ACHN (cell line): ENCODE measurements at regions not wholly inside any gene's neighbourhood (a gene's known extent, or its start where the extent isn't known, plus 50 kb on each side); places are given as distances from the start of the nearest gene placed in this dataset.

ENCODE experiments used
- DNase-seq: peaks from one replicate; pipeline ENCODE4 v3.0.0-alpha.2; 2015
- in situ Hi-C: cut with HindIII; loops from 2 replicates; pipeline ENCODE4 v1.10.0; 2017; ENCODE audit warnings: low sequenced_read_pairs, low pct_ligation_motif_present, low pct_unique_long_range_greater_than_20kb

DNA sequence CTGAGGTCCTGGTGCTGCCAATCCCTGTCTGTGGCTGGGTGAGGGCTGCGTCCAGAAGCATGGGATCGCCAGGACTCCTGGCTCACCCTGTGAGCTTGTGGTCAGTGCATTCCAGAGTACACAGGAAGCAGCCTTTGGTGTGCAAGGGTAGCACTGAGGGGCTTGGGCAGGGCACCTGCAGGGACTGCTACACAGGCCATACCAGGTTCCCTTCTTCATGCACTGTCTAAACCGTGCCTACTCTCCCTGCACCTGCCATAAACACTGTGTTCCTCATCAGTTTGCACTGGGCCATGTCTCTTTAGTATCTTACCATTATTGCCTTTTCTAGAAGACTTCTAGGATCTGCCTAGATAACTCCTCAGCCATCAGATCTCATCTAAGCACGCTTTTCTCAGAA lies 72.8 kb upstream of the NKX2-2 start:
- no peak for DNase-seq
- in situ Hi-C loops: no loop called here

DNA sequence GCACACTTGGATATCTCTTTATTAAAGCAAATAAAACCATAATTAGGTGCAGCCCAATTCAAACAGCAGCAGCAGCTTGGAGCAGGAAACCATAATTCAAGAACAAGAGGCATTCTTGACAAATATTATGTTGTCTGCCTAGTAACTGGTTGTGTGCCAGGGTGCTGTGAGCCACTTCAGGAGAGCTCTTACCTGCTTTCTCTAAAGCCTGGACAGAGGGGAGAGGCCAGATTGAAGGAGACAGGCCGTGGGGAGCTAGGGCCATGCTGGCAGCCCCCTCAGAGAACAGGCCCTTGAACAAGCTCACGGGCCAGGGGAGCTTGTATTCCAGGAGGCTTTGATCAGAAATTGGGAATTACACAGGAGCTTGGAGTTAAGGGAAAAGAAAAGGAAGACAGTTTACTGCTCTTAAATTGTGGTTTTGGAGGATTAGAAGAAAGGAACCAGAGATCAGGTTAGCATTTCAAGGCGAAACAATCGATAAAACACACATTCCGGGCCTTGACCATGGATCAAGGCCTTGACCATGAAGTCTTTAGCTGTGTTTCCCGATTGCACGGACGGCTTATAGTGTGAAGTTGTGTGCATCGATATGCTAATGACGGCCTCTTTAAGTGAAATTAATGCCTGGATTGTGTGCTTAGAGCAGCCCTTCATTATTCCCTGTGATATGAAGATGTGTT lies 69.8 kb upstream of the NKX2-2 start:
- in situ Hi-C loops: no loop called here
- DNase-seq: no peak

DNA sequence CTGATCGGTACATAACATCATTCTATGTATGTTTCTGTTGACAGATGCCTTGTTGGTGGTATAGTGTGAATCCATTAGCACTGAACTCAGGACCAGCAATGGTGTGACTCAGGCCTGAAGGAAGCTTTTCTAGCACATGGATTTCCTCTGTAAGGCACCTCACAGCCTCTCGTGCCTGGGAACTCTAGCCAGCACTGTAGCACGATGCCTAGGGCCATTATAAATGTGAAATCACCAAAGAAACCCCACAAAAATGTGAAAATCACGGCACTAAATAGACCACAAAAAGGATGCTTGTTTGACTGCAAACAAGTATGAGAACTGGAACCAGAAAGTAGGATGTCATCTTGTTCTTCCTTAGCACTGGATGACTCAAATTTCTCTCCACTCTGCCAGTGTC lies 63.7 kb upstream of the NKX2-2 start:
- DNase-seq: no peak
- in situ Hi-C loops: no loop called here

DNA sequence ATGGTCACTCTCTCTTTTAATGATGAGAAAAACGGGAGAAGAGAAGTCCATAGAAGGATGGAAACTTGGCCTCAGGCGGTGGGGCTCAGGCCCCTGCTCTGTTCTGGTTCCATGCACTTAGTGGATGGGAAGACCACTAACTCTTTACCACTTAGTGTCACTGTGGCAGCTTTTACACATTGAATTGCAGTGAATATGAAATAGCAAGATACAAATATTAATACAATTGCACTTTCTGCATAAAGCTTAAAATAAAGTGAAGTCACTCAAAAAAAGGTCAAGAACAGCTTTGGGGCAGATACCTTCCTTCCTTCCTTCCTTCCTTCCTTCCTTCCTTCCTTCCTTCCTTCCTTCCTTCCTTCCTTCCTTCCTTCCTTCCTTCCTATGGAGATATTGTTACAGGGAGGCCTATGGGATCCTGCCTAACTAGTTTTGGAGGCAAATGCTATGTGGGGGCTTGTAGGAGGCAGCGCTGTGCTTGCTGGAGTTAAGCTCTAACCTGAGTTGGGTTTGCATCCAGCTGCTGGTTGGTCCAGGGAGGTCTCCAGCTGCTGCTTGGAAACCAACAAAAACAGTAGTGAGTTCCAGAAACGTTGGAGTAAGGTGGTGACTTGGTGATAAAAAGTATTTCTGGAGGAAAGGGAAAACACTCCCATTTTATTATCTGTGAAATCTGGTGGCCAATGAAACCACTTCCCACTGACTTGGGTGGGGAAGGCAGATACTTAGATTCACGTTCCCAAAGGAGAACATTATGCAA lies 62.3 kb upstream of the NKX2-2 start:
- no peak for DNase-seq
- in situ Hi-C loops: no loop called here

DNA sequence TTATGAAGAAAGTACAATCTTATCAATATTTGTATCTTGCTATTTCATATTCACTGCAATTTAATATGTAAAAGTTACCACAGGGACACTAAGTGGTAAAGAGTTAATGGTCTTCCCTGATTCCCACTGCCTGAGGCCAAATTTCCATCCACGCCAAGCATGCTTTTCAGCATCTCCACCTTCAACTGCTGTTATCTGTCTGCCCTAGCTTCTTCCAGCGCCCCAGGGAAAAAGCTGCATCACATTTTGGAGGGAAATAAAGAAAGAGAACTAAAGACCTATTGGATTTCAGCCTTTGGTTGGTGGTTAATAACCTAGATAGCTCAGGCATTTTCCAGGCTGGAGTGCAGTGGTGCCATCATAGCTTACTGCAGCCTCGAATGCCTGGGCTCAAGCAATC lies 61.3 kb upstream of the NKX2-2 start:
- in situ Hi-C loops: no loop called here
- DNase-seq: no peak

DNA sequence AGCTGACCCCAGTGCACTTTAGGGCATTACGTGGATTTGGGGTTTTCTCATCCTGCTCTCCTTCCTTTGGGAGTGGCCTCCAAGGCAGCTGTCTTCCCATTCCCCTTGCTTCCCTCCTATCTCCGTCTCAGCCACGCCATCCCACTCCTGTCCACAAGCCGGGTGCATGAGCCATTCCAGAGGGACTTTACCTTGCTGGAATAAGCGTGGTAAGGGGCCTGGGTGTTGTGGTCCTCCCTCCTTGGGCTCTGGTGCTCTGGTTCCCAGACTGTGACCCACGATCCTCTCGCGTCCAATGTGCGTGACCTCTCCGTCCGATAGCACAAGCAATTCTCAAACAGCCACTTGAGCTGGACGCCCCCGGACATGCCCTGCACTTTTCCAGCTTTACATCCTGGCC lies 60.6 kb upstream of the NKX2-2 start:
- no peak for DNase-seq
- in situ Hi-C loops: no loop called here

DNA sequence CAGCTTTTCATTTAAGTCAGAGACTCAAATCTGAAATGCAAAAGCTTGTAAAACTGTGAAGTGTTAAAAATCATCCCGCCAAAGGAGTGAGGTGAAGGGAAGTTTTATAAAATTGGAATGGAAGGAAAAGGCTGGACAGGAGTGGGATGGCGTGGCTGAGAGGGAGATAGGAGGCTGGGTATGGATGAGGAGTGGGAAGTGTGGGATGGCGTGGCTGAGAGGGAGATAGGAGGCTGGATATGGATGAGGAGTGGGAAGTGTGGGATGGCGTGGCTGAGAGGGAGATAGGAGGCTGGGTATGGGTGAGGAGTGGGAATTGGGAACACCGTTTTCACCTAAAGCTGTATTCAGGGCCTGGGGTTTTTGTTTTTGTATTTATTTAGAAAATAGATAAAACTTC lies 59.4 kb upstream of the NKX2-2 start:
- in situ Hi-C loops: no loop called here
- DNase-seq: no peak

DNA sequence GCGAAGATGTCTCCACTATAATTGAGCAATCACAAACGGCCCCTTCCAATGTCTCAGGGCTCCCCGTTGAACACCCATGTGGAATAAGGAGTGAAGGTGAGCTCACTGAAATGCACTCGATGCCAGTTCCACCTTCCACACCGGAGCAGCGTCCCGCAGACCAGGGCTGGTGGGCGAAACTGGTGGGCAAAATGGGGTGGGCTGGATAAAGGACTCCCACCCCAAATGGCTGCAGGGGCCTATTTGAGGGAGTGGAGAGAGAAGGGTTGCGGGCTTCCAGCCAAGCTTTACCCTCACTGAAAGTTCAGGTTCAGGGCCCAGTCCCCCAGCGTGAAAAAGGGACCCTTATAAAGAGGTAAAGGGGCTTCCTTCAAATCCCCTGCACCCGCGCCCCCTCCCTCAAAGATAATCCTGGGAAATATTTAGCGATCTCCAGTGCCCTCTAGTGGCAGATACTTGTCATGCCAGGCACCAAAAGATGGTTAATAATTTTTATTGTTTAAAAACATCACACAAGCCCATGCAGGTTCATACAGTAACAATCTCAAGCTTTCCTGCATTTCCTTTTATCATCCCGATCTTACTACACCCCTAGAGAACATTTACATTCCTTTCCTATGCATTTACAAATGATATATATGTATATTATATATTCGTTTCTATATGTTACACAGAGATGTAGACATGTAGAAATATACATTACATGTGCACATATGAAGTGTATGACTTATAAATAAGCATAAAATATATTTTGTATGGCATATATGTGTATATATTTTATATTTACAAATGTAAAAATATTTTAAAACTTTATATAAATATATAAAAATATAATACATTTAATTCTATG lies 58.2 kb upstream of the NKX2-2 start:
- DNase-seq: peak; percentile 2
- in situ Hi-C loops: no loop called here

DNA sequence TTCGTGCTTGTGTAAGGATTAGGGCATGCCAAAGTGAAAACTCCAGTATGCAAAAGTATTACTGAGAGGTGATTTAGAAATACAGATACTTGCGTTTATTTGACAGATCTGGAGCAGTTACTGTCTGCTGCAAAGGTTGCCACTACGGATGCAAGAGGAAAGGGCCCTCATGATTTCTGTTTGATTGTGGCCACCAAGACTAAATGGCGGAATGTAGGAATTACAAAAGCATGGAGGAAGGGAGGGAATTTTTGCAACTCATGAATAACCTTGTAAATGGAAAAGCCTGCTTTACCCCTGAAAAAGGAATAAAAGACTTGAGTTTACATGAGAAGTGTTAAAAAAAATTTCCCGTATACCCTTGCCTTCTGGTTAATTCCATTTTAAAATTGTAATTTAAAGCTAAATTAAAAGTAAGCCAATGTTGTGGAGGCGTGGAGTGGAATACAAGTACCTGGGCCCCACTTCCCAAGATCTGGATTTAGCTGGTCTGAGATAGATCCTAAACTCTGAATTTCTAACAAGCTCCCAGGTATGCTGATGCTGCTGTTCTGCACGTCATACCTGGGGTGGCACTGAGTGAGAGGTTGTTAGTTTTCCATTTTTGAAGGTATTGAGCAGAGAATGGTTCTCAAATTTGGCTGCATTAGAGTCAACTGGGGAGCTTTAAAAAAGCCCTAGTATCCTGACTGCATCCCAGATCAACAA lies 56.6 kb upstream of the NKX2-2 start:
- in situ Hi-C loops: no loop called here

DNA sequence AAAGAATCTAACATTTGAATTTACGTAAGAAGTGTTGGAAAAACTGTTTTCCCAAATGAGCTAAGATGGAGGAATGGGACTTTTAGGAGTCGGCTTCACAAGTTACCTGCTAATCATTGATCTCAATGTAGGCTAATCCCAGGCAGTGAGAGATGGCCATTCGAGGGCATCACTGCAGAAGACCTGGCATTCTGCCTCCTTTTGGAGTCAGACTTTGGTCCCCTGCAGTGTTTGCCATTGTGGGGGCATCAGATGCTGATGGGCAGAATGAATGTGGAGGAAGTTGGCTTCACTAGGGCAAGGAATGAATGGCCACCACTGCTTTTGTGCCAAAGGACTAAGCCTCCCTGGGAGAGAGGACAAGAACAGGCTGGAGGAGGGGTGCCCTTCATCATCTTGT lies 55.7 kb upstream of the NKX2-2 start:
- no peak for DNase-seq
- in situ Hi-C loops: no loop called here

More for the DNA sequence above, 56.6 kb upstream of the NKX2-2 start:
- DNase-seq: no peak

DNA sequence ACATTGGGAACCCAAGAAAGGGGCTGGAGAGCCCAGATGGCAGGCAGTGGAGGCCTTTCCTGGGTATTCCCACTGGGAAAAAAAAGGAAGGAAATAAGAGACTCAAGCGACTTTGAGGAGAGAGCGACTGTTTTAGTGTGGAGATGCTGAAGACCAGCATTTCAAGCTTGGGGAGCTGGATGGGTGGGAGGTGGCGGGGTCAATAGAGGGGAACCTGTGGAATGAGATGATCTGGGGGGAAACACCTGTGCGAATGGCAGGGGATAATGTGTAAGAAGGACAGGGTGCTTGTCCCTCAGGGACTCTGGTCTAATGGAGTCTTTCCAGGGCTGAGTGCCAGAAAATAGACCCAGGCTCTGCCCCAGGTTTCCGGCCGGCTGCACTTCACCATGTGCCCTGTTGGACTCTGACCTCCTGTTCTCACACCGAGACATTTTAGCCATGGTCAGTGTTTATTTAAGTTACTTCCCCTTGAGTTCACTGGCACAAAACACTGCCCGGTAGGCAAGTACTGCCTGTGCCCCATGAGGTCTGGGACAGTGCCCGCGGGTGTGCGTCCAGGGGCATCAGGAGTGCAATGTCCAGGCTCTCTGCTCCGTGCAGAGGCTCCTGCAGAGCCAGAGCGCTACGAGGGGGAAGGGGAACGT lies 50.4 kb upstream of the NKX2-2 start:
- DNase-seq: peak; percentile 83
- in situ Hi-C loops: no loop called here
